ENCODE measurements at regions not wholly inside any gene's neighbourhood (a gene's known extent, or its start where the extent isn't known, plus 50 kb on each side); places are given as distances from the start of the nearest gene placed in this dataset.

GRCh38 chr1:243927381-243927780 is 77.3 kb upstream of the AKT3 start:
- Mint-ChIP-seq H3K9me3 (no peaks in the 10 kb centered on the region), H3K36me3 (no peaks in the 10 kb centered on the region), H3K27me3 (ENCODE audit: low read depth) (no peaks in the 10 kb centered on the region), H3K27ac (no peak overlapping the region), H3K4me3 (no peak overlapping the region), H3K4me1 (peaks cover 24% of the 10 kb centered on the region)
- no peak for TF ChIP-seq CTCF (IDR thresholded peaks at IDR 0.05; ENCODE audit: unreplicated experiment)
- no peak for DNase-seq (ENCODE audit: low spot score in 2 of 2, unreplicated experiment in 2 of 2)

- no peak for TF ChIP-seq CTCF (IDR thresholded peaks at IDR 0.05; ENCODE audit: unreplicated experiment)
- H3K36me3 Mint-ChIP-seq = no peaks in the 10 kb centered on the region
- no peak overlapping the region for H3K4me3 Mint-ChIP-seq
- peaks cover 23% of the 10 kb centered on the region for H3K4me1 Mint-ChIP-seq
- no peaks in the 10 kb centered on the region for H3K27me3 Mint-ChIP-seq (ENCODE audit: low read depth)
- DNase-seq (ENCODE audit: low spot score in 2 of 2, unreplicated experiment in 2 of 2) = no peak
- no peak overlapping the region for H3K27ac Mint-ChIP-seq
- no peaks in the 10 kb centered on the region for H3K9me3 Mint-ChIP-seq
Measured at GRCh38 chr1:243926803-243927245, 76.8 kb upstream of the AKT3 start.

GRCh38 chr1:243926299-243926698 is 76.3 kb upstream of the AKT3 start:
- Mint-ChIP-seq H3K9me3 (no peaks in the 10 kb centered on the region), H3K27ac (no peak overlapping the region), H3K4me3 (no peak overlapping the region), H3K36me3 (no peaks in the 10 kb centered on the region), H3K27me3 (ENCODE audit: low read depth) (no peaks in the 10 kb centered on the region), H3K4me1 (peaks cover 19% of the 10 kb centered on the region)
- DNase-seq (ENCODE audit: low spot score in 2 of 2, unreplicated experiment in 2 of 2) = no peak
- TF ChIP-seq CTCF (IDR thresholded peaks at IDR 0.05; ENCODE audit: unreplicated experiment) = no peak

- no peak for TF ChIP-seq CTCF (IDR thresholded peaks at IDR 0.05; ENCODE audit: unreplicated experiment)
- DNase-seq (ENCODE audit: low spot score in 2 of 2, unreplicated experiment in 2 of 2) = no peak
- peaks cover 13% of the 10 kb centered on the region for H3K4me1 Mint-ChIP-seq
- H3K27me3 Mint-ChIP-seq (ENCODE audit: low read depth) = no peaks in the 10 kb centered on the region
- no peak overlapping the region for H3K27ac Mint-ChIP-seq
- no peaks in the 10 kb centered on the region for H3K9me3 Mint-ChIP-seq
- H3K36me3 Mint-ChIP-seq = no peaks in the 10 kb centered on the region
- H3K4me3 Mint-ChIP-seq = no peak overlapping the region
Measured at GRCh38 chr1:243924588-243925349, 74.7 kb upstream of the AKT3 start.

GRCh38 chr1:243924188-243924587 is 74.1 kb upstream of the AKT3 start:
- H3K27me3 Mint-ChIP-seq (ENCODE audit: low read depth) = peaks cover 2% of the 10 kb centered on the region
- H3K9me3 Mint-ChIP-seq = no peaks in the 10 kb centered on the region
- no peak for DNase-seq (ENCODE audit: low spot score in 2 of 2, unreplicated experiment in 2 of 2)
- H3K4me3 Mint-ChIP-seq = no peak overlapping the region
- H3K36me3 Mint-ChIP-seq = no peaks in the 10 kb centered on the region
- TF ChIP-seq CTCF (IDR thresholded peaks at IDR 0.05; ENCODE audit: unreplicated experiment) = no peak
- H3K27ac Mint-ChIP-seq = no peak overlapping the region
- H3K4me1 Mint-ChIP-seq = peaks cover 13% of the 10 kb centered on the region
